ENCODE measurements at regions not wholly inside any gene's neighbourhood (a gene's known extent, or its start where the extent isn't known, plus 50 kb on each side); places are given as distances from the start of the nearest gene placed in this dataset.
"Not testable (repeated sequence)": the region's sequence is repeated elsewhere in the genome, so short reads cannot be mapped to it uniquely, and the experiment has no call there.

GRCh38 chr10:37493185-37493796 is 364.1 kb downstream of the ZNF248 start:
- not testable (repeated sequence) for H3K27me3 ChIP-seq (ENCODE audit: control insufficient read depth in 2 of 2, insufficient read depth in 1 of 2, low read length in 1 of 2); H3K4me3 ChIP-seq (ENCODE audit: low read length in 2 of 2); H3K36me3 ChIP-seq (ENCODE audit: control insufficient read depth in 2 of 2, insufficient read depth in 2 of 2, low read length in 1 of 2); H3K4me1 ChIP-seq (ENCODE audit: control insufficient read depth in 2 of 2, insufficient read depth in 2 of 2, low read length in 2 of 2); H3K27ac ChIP-seq (ENCODE audit: low read depth in 1 of 2, low read length in 1 of 2); DNase-seq (ENCODE audit: low read depth in 6 of 9, low spot score in 9 of 9)
- H3K9me3 ChIP-seq (ENCODE audit: control insufficient read depth in 2 of 2, insufficient read depth in 1 of 2, low read length in 1 of 2) = peaks cover 0 to 13% of the 10 kb centered on the region in 2 donors
- WGBS = 87% methylated on average over 3 of the region's 3 CpGs

- H3K36me3 ChIP-seq (ENCODE audit: control insufficient read depth in 2 of 2, insufficient read depth in 2 of 2, low read length in 1 of 2) = no peaks in the 10 kb centered on the region
- DNase-seq (ENCODE audit: low read depth in 6 of 9, low spot score in 9 of 9) = no peak
- no peak overlapping the region for H3K27ac ChIP-seq (ENCODE audit: low read depth in 1 of 2, low read length in 1 of 2)
- H3K9me3 ChIP-seq (ENCODE audit: control insufficient read depth in 2 of 2, insufficient read depth in 1 of 2, low read length in 1 of 2) = peaks cover 0 to 5% of the 10 kb centered on the region in 2 donors
- H3K4me3 ChIP-seq (ENCODE audit: low read length in 2 of 2) = no peak overlapping the region
- H3K4me1 ChIP-seq (ENCODE audit: control insufficient read depth in 2 of 2, insufficient read depth in 2 of 2, low read length in 2 of 2) = no peaks in the 10 kb centered on the region
- 92% methylated on average over 4 of the region's 4 CpGs for WGBS
- H3K27me3 ChIP-seq (ENCODE audit: control insufficient read depth in 2 of 2, insufficient read depth in 1 of 2, low read length in 1 of 2) = no peaks in the 10 kb centered on the region
Measured at GRCh38 chr10:37490266-37490665, 364.9 kb downstream of the ANKRD30A start.

- no peak for DNase-seq (ENCODE audit: low read depth in 6 of 9, low spot score in 9 of 9)
- Histone ChIP-seq H3K4me3 (ENCODE audit: low read length in 2 of 2) (no peak overlapping the region), H3K27me3 (ENCODE audit: control insufficient read depth in 2 of 2, insufficient read depth in 1 of 2, low read length in 1 of 2) (no peaks in the 10 kb centered on the region), H3K4me1 (ENCODE audit: control insufficient read depth in 2 of 2, insufficient read depth in 2 of 2, low read length in 2 of 2) (no peaks in the 10 kb centered on the region), H3K27ac (ENCODE audit: low read depth in 1 of 2, low read length in 1 of 2) (no peak overlapping the region), H3K9me3 (ENCODE audit: control insufficient read depth in 2 of 2, insufficient read depth in 1 of 2, low read length in 1 of 2) (peaks cover 0 to 2% of the 10 kb centered on the region in 2 donors), H3K36me3 (ENCODE audit: control insufficient read depth in 2 of 2, insufficient read depth in 2 of 2, low read length in 1 of 2) (no peaks in the 10 kb centered on the region)
- 95% methylated on average over 1 of the region's 1 CpG for WGBS
Measured at GRCh38 chr10:37489658-37490003, 364.2 kb downstream of the ANKRD30A start.

- Histone ChIP-seq H3K36me3 (ENCODE audit: control insufficient read depth in 2 of 2, insufficient read depth in 2 of 2, low read length in 1 of 2) (no peaks in the 10 kb centered on the region), H3K27me3 (ENCODE audit: control insufficient read depth in 2 of 2, insufficient read depth in 1 of 2, low read length in 1 of 2) (no peaks in the 10 kb centered on the region), H3K4me1 (ENCODE audit: control insufficient read depth in 2 of 2, insufficient read depth in 2 of 2, low read length in 2 of 2) (no peaks in the 10 kb centered on the region), H3K27ac (ENCODE audit: low read depth in 1 of 2, low read length in 1 of 2) (no peak overlapping the region), H3K4me3 (ENCODE audit: low read length in 2 of 2) (no peak overlapping the region), H3K9me3 (ENCODE audit: control insufficient read depth in 2 of 2, insufficient read depth in 1 of 2, low read length in 1 of 2) (peaks cover 0 to 3% of the 10 kb centered on the region in 2 donors)
- DNase-seq (ENCODE audit: low read depth in 6 of 9, low spot score in 9 of 9) = no peak
- 85% methylated on average over 10 of the region's 10 CpGs for WGBS
Measured at GRCh38 chr10:37488792-37489657, 363.6 kb downstream of the ANKRD30A start.

GRCh38 chr10:37480596-37480995 is 355.2 kb downstream of the ANKRD30A start:
- peaks cover 0 to 26% of the 10 kb centered on the region in 2 donors for H3K9me3 ChIP-seq (ENCODE audit: control insufficient read depth in 2 of 2, insufficient read depth in 1 of 2, low read length in 1 of 2)
- H3K27me3 ChIP-seq (ENCODE audit: control insufficient read depth in 2 of 2, insufficient read depth in 1 of 2, low read length in 1 of 2); DNase-seq (ENCODE audit: low read depth in 6 of 9, low spot score in 9 of 9); H3K27ac ChIP-seq (ENCODE audit: low read depth in 1 of 2, low read length in 1 of 2); H3K4me3 ChIP-seq (ENCODE audit: low read length in 2 of 2); H3K36me3 ChIP-seq (ENCODE audit: control insufficient read depth in 2 of 2, insufficient read depth in 2 of 2, low read length in 1 of 2); H3K4me1 ChIP-seq (ENCODE audit: control insufficient read depth in 2 of 2, insufficient read depth in 2 of 2, low read length in 2 of 2): not testable (repeated sequence)
- 94% methylated on average over 5 of the region's 5 CpGs for WGBS

- H3K9me3 ChIP-seq (ENCODE audit: control insufficient read depth in 2 of 2, insufficient read depth in 1 of 2, low read length in 1 of 2) = peaks cover 0 to 31% of the 10 kb centered on the region in 2 donors
- H3K27me3 ChIP-seq (ENCODE audit: control insufficient read depth in 2 of 2, insufficient read depth in 1 of 2, low read length in 1 of 2) = no peaks in the 10 kb centered on the region
- no peaks in the 10 kb centered on the region for H3K4me1 ChIP-seq (ENCODE audit: control insufficient read depth in 2 of 2, insufficient read depth in 2 of 2, low read length in 2 of 2)
- no peak overlapping the region for H3K27ac ChIP-seq (ENCODE audit: low read depth in 1 of 2, low read length in 1 of 2)
- H3K36me3 ChIP-seq (ENCODE audit: control insufficient read depth in 2 of 2, insufficient read depth in 2 of 2, low read length in 1 of 2) = no peaks in the 10 kb centered on the region
- WGBS = 87% methylated on average over 7 of the region's 7 CpGs
- H3K4me3 ChIP-seq (ENCODE audit: low read length in 2 of 2) = no peak overlapping the region
- no peak for DNase-seq (ENCODE audit: low read depth in 6 of 9, low spot score in 9 of 9)
Measured at GRCh38 chr10:37479469-37479868, 354.1 kb downstream of the ANKRD30A start.

GRCh38 chr10:37478381-37478780 is 353.0 kb downstream of the ANKRD30A start:
- no peak for DNase-seq (ENCODE audit: low read depth in 6 of 9, low spot score in 9 of 9)
- no peaks in the 10 kb centered on the region for H3K4me1 ChIP-seq (ENCODE audit: control insufficient read depth in 2 of 2, insufficient read depth in 2 of 2, low read length in 2 of 2)
- no peak overlapping the region for H3K27ac ChIP-seq (ENCODE audit: low read depth in 1 of 2, low read length in 1 of 2)
- no peaks in the 10 kb centered on the region for H3K27me3 ChIP-seq (ENCODE audit: control insufficient read depth in 2 of 2, insufficient read depth in 1 of 2, low read length in 1 of 2)
- no peaks in the 10 kb centered on the region for H3K36me3 ChIP-seq (ENCODE audit: control insufficient read depth in 2 of 2, insufficient read depth in 2 of 2, low read length in 1 of 2)
- WGBS = 91% methylated on average over 5 of the region's 5 CpGs
- H3K4me3 ChIP-seq (ENCODE audit: low read length in 2 of 2) = no peak overlapping the region
- peaks cover 0 to 23% of the 10 kb centered on the region in 2 donors for H3K9me3 ChIP-seq (ENCODE audit: control insufficient read depth in 2 of 2, insufficient read depth in 1 of 2, low read length in 1 of 2)

GRCh38 chr10:37476285-37476684 is 350.9 kb downstream of the ANKRD30A start:
- no peaks in the 10 kb centered on the region for H3K4me1 ChIP-seq (ENCODE audit: control insufficient read depth in 2 of 2, insufficient read depth in 2 of 2, low read length in 2 of 2)
- WGBS = 70% methylated on average over 1 of the region's 1 CpG
- no peak overlapping the region for H3K27ac ChIP-seq (ENCODE audit: low read depth in 1 of 2, low read length in 1 of 2)
- no peaks in the 10 kb centered on the region for H3K36me3 ChIP-seq (ENCODE audit: control insufficient read depth in 2 of 2, insufficient read depth in 2 of 2, low read length in 1 of 2)
- no peak overlapping the region for H3K4me3 ChIP-seq (ENCODE audit: low read length in 2 of 2)
- DNase-seq (ENCODE audit: low read depth in 6 of 9, low spot score in 9 of 9) = no peak
- peaks cover 0 to 28% of the 10 kb centered on the region in 2 donors for H3K9me3 ChIP-seq (ENCODE audit: control insufficient read depth in 2 of 2, insufficient read depth in 1 of 2, low read length in 1 of 2)
- H3K27me3 ChIP-seq (ENCODE audit: control insufficient read depth in 2 of 2, insufficient read depth in 1 of 2, low read length in 1 of 2) = no peaks in the 10 kb centered on the region

- Histone ChIP-seq H3K4me1 (ENCODE audit: control insufficient read depth in 2 of 2, insufficient read depth in 2 of 2, low read length in 2 of 2) (no peaks in the 10 kb centered on the region), H3K27ac (ENCODE audit: low read depth in 1 of 2, low read length in 1 of 2) (no peak overlapping the region), H3K27me3 (ENCODE audit: control insufficient read depth in 2 of 2, insufficient read depth in 1 of 2, low read length in 1 of 2) (no peaks in the 10 kb centered on the region), H3K4me3 (ENCODE audit: low read length in 2 of 2) (no peak overlapping the region), H3K36me3 (ENCODE audit: control insufficient read depth in 2 of 2, insufficient read depth in 2 of 2, low read length in 1 of 2) (no peaks in the 10 kb centered on the region), H3K9me3 (ENCODE audit: control insufficient read depth in 2 of 2, insufficient read depth in 1 of 2, low read length in 1 of 2) (peaks cover under 1 to 26% of the 10 kb centered on the region in 2 donors)
- WGBS = 95% methylated on average over 9 of the region's 9 CpGs
- no peak for DNase-seq (ENCODE audit: low read depth in 6 of 9, low spot score in 9 of 9)
Measured at GRCh38 chr10:37474645-37475044, 349.2 kb downstream of the ANKRD30A start.

Measured in thymus (tissue), 11 donors.